ENCODE measurements at regions not wholly inside any gene's neighbourhood (a gene's known extent, or its start where the extent isn't known, plus 50 kb on each side); places are given as distances from the start of the nearest gene placed in this dataset.

- DNase-seq (ENCODE audit: low read depth in 1 of 2, low spot score in 1 of 2), result no peak
- H3K4me3 ChIP-seq (replicated peaks; ENCODE audit: insufficient read depth, low read length), result no peak overlapping the region
- no peak overlapping the region for H3K27ac ChIP-seq (replicated peaks)
- TF ChIP-seq SPI1 (IDR thresholded peaks at IDR 0.05; ENCODE audit: borderline replicate concordance, low read depth), result no peak
- TF ChIP-seq POLR2AphosphoS5 (IDR thresholded peaks at IDR 0.05; ENCODE audit: low read depth), result no peak
- TF ChIP-seq GABPA (IDR thresholded peaks at IDR 0.05; ENCODE audit: low read depth), result no peak
- no peak for TF ChIP-seq REST (IDR thresholded peaks at IDR 0.05; ENCODE audit: insufficient replicate concordance, low read depth)
- TF ChIP-seq CTCF (IDR thresholded peaks at IDR 0.05; ENCODE audit: insufficient read depth, low read length), result no peak
- H3K27me3 ChIP-seq (ENCODE audit: insufficient read depth, poor library complexity, severe bottlenecking), result no peaks in the 10 kb centered on the region
Measured at GRCh38 chr2:129737660-129738527, 241.6 kb upstream of the RAB6C start.

- no peaks in the 10 kb centered on the region for H3K27me3 ChIP-seq (ENCODE audit: insufficient read depth, poor library complexity, severe bottlenecking)
- no peak for TF ChIP-seq POLR2AphosphoS5 (IDR thresholded peaks at IDR 0.05; ENCODE audit: low read depth)
- TF ChIP-seq REST (IDR thresholded peaks at IDR 0.05; ENCODE audit: insufficient replicate concordance, low read depth), result no peak
- TF ChIP-seq GABPA (IDR thresholded peaks at IDR 0.05; ENCODE audit: low read depth), result no peak
- no peak for TF ChIP-seq CTCF (IDR thresholded peaks at IDR 0.05; ENCODE audit: insufficient read depth, low read length)
- no peak for TF ChIP-seq SPI1 (IDR thresholded peaks at IDR 0.05; ENCODE audit: borderline replicate concordance, low read depth)
- DNase-seq (ENCODE audit: low read depth in 1 of 2, low spot score in 1 of 2), result no peak
- no peak overlapping the region for H3K27ac ChIP-seq (replicated peaks)
- H3K4me3 ChIP-seq (replicated peaks; ENCODE audit: insufficient read depth, low read length), result no peak overlapping the region
Measured at GRCh38 chr2:129738799-129739198, 240.7 kb upstream of the RAB6C start.

- no peak for TF ChIP-seq SPI1 (IDR thresholded peaks at IDR 0.05; ENCODE audit: borderline replicate concordance, low read depth)
- TF ChIP-seq GABPA (IDR thresholded peaks at IDR 0.05; ENCODE audit: low read depth), result no peak
- Histone ChIP-seq H3K4me3 (replicated peaks; ENCODE audit: insufficient read depth, low read length) (no peak overlapping the region), H3K27ac (replicated peaks) (no peak overlapping the region), H3K27me3 (ENCODE audit: insufficient read depth, poor library complexity, severe bottlenecking) (no peaks in the 10 kb centered on the region)
- DNase-seq (ENCODE audit: low read depth in 1 of 2, low spot score in 1 of 2), result no peak
Measured at GRCh38 chr2:129740504-129740903, 239.0 kb upstream of the RAB6C start.

GRCh38 chr2:129741165-129741564, 238.3 kb upstream of the RAB6C start:
- no peak for DNase-seq (ENCODE audit: low read depth in 1 of 2, low spot score in 1 of 2)
- TF ChIP-seq GABPA (IDR thresholded peaks at IDR 0.05; ENCODE audit: low read depth) (no peak), CTCF (IDR thresholded peaks at IDR 0.05; ENCODE audit: insufficient read depth, low read length) (no peak), REST (IDR thresholded peaks at IDR 0.05; ENCODE audit: insufficient replicate concordance, low read depth) (no peak), POLR2AphosphoS5 (IDR thresholded peaks at IDR 0.05; ENCODE audit: low read depth) (no peak), SPI1 (IDR thresholded peaks at IDR 0.05; ENCODE audit: borderline replicate concordance, low read depth) (no peak)
- Histone ChIP-seq H3K27ac (replicated peaks) (no peak overlapping the region), H3K27me3 (ENCODE audit: insufficient read depth, poor library complexity, severe bottlenecking) (no peaks in the 10 kb centered on the region), H3K4me3 (replicated peaks; ENCODE audit: insufficient read depth, low read length) (no peak overlapping the region)

All from HL-60 (cell line).